HT1080 (cell line): ENCODE measurements at regions not wholly inside any gene's neighbourhood (a gene's known extent, or its start where the extent isn't known, plus 50 kb on each side); places are given as distances from the start of the nearest gene placed in this dataset.

Source experiments
- DNase-seq: peaks from one replicate; pipeline ENCODE4 v3.0.0-alpha.2; 2015; ENCODE audit warnings: low read depth

DNA sequence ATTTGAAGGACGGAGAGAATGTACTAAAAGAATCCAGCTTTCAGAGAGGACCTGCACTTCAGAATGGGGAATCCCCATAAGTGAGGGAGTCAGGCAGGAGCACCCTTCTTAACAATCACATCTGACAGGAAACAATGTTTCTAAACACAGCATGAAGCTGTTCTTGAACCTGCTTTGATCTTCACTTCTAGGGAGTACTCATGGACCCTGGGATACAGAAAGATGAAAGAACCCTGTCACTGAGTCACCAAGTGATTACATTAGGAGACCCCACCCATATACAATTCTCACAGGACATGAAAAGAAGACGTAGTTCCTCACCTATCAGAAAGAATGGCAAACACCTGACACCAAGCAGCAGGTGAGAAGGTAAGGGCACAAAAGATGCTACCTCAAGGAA is 296.9 kb upstream of the ZC3H12C start:
- DNase-seq = no peak

DNA sequence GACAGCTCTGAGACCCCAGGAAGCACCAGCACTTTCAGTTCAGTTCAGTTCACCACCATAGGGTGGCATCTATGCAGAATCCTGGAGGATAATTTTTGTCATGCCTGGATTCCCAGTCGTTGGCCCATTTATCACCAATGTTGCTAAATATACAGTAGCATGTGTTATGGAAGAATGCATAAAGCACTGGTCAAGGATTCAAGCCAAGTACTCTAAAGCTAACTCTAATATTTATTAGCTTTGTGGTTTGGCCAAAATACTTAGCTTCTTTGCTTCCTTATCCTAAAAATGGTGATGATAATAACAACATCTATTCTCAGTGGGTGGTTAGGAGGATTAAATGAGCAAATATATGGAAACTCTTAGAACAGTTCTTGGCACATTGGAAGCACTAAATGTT is 294.7 kb upstream of the ZC3H12C start:
- DNase-seq = no peak

DNA sequence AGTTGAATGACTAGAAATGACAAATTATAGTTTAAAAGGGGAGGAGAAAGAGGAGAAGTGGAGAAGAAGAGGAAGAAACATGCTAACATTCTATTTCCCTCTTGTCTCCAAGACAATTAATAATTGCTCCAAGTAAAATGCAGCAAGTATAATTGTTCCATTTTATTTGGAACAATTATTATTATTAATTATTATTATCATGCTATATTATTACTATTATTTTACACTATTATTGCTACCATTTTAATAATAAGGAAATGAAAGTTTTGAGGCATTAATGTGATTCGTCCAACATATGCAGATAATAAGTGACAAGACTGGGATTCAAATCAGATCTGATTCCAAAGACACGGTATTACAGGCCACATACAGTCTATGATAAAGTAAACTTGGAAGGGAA is 293.6 kb upstream of the ZC3H12C start:
- DNase-seq = no peak

DNA sequence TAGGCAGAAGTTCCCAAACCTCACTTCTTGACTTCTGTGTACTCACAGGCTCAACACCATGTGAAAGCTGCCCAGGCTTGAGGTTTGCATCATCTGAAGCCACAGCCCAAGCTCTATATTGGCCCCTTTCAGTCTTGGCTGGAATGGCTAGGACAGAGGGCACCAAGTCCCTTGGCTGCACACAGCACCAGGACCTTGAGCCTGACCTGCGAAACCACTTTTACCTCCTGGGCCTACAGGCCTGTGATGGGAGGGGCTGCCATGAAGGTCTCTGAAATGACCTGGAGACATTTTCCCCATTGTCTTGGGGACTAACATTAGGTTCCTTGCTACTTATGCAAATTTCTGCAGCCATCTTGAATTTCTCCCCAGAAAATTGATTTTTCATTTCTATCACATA is 288.3 kb upstream of the ZC3H12C start:
- DNase-seq = no peak

DNA sequence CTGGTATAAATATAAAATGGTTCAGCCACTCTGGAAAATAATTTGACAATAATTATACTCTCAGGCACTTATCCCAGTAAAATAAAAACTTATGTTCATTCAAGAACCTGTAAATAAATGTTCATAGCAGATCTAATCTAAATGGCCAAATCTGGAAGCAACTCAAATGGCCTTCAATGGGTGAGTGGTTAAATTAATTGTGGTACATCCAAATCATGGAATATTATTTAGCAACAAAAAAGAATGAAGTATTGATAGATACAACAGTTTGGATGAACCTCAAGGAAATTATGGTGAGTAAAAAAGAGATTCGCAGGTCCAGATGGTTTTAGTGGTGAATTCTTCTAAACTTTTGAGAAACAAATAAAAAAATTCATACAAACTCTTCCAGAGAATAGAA is 287.0 kb upstream of the ZC3H12C start:
- DNase-seq = no peak

DNA sequence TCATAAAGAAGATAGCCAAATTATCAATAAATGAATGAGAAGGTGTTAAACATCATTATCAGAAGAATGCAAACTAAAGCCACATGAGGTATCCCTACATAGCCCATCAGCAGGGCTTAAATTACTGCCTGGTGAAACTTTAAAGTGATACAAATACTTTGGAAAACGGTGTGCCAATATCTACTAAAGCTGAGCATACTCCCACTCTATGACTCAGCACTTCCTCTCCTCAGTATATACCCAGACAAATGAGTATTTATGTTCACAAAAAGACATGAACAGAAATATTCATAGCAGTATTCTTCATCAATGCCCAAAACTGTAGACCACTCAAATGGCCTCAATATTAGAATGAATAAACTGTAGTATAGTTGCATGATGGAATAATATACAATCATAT is 284.6 kb upstream of the ZC3H12C start:
- peak; percentile 47 for DNase-seq

DNA sequence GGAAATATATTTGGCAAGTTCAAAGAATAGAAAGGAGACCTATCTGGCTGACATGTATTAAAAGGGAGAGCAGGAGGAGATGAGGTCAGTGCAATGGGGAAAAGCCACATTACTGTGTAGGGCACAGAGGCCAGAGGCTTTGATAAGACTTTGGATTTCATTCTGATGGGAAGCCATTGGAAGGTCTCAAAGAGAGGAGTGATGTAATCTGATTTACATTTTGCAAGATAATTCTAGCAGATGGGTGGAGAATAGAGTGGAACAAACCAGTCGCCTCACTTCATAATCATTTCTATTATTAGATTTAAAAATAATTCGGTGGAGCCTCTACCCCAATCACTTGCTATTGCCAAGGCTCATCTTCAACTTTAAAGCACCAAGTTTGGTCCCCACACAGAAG is 278.4 kb upstream of the ZC3H12C start:
- no peak for DNase-seq

DNA sequence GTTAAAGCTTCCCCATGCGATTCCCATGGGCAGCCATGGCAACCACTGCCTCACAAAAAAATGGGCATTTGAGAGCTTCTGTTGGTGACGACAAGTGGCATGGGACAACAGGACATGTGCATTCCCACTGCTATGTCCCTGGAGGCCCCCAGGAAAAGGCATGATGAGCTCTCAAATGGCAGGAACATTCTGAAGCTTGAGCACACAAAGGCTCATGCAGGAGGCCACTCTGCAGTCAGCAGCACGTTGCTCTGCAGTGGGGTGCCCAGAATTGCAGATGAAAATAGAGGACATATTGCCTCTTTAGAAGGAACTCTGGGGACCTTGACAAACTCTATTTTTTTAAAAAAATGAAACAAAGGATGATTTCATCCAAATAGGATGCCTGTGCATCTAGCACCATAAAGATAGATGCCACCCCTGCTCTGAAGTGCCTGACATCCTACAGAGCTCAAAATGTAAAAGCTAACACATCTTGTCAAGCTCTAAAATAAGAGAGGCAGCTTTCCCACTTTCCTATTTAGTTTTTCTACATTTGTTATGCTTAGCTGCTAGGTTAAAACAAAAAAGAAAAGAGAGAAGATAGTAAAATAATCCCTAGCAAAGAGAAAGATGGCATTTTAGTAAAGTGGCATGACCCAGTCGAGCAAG is 277.6 kb upstream of the ZC3H12C start:
- DNase-seq = no peak

DNA sequence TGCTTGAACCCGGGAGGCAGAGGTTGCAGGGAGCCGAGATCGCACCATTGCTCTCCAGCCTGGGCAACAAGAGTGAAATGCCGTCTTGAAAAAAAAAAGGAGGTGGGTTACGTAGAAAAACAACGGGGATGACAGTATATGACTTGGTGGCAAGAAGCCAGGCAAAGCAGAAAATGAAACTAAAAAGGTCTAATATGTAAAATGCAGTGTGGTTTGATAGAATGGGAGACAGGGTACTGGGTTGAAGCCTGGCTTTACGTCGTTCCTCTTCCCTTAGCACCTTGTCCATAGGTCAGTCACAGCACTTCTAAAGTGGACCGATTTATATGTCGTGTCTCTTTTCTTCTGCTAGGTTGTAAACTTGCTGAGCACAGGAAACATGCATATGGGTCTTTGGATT is 274.9 kb upstream of the ZC3H12C start:
- peak; percentile 12 for DNase-seq

DNA sequence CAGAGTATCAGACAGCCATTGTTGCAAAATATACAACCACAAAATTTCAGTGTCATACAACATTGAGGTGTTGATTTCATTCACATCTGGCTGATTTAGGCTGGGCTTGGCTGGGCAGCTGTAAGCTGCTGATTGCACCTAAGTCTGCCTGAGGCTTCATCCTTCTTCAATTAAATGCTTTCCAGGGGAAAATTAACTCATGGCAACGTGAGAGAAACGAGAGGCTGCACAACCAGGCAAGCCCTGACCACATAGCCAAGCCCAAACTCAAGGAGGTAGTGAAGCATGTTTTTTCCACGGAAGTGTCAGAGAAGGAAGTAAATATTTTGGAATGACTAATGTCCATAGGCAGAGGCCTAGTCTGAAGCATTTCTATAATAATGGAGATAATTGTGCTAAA is 273.8 kb upstream of the ZC3H12C start:
- DNase-seq = no peak

DNA sequence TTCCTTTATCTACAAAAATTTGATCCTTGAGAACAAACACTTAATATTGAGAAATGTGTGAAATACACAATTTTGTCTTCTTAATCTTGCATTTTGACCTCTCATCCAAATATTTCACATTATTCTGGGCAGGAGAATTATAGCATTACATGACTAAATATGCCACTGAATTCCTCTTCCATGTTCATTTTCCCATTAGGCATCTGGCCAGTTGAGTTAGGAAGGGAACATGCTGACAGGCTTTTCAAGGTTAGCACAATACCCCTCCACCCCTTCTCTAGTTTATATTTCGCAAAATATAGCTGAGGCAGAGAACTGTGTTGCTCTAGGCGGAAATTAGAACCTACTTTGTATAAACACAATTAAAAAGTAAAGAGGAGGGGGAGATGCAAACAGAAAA is 271.7 kb upstream of the ZC3H12C start:
- DNase-seq = no peak

DNA sequence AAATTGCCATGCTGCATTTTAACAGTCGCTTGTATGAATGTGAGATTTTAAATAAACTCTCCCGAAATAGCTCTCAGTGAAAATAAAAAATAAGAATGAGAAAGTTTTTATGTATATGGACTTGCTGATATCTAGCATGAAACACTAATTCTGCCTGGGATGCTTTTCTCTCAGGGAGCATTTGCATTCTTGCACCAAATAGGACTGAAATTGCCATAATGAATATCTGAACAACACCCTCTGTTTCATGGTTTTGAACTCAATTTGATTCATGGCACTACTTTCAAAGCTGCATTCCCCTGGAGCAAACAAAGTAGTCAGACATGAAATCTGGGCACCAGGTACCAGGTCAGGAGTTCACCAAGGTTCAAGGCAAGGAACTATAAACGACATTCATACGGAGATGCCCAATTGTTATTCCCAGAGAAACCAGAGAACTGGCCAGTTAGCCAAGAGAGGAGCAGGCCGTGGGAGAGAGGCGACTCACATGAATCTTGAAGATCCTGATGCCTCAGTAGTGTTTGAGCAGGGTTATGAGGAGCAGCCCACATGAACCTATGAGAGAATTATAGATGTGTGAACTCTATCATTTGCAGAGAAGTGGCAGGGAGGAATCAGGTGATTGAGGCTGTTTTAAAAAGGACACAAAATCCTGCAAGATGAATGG is 270.6 kb upstream of the ZC3H12C start:
- DNase-seq = no peak

DNA sequence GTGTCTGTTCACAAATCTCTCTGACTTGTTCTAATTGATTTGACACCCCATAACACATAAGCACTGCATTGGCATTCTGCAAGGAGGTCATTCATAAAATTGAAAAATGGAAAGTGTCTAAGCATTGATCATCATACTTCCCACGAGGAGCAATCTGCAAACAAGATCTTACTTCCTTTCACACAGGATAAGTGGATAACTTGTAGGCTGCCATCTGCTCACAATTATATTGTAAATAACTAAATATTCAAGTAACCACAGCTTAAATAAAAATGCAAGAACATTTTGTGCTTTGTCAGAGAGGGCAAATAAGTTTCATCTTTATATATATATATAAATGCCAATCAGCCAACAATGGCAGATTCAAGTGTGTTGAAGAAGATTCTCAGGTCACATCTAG is 264.8 kb upstream of the ZC3H12C start:
- no peak for DNase-seq

DNA sequence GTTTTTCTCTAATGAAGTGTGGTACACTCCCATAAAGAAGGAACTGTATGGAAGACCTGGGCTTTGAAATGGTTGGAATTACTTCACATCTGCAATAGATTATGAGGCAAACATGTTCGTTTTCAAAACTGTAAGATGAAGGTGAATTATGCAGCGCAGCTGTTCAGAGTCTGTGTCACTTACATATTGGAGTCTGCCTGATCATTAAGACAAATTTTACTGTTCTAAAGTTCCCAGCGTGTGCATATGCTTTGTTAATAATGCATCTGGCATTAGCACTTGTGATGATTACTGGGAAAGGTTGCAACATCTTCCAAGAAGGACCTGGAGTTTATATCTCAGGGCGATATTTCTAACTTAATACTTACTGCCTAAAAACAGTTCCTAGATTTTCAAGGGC is 255.2 kb upstream of the ZC3H12C start:
- DNase-seq = no peak

DNA sequence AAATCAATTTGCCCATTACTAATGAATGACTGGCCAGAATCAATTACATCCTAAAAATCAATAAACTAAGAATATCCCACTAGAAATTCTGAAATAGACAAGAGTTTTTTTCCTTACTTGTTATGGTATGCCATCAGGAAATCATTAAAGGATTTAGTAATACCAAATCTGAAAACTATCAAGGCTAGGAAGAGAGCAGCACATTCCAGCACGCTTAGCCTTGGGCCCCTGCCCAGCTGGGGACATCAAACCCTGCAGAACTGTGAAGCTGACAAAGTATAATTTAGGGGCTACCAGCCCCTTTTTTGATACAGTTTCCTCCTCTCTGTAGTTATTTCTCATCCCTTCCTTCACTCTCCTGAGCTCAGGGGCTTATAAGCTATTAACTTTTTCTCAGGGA is 247.8 kb upstream of the ZC3H12C start:
- DNase-seq = no peak

DNA sequence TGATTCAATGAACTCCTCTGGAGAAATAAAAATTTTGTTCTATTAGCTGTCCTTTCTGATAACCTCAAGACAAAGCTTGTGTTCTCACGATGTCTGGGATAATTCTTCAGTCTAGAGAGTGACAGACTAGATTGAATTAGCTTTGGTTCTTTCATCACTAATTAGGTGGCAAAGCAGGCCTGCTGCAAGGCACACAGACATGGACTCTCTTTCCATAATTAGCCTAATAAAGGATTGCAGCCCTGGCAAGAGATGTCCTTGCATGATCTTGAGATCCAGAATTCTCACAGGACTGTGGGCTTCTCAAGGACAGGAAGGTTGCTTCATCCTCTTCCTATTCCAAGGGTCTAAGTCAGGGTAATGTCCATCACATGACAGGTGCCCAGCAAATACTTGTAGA is 245.6 kb upstream of the ZC3H12C start:
- DNase-seq = no peak

DNA sequence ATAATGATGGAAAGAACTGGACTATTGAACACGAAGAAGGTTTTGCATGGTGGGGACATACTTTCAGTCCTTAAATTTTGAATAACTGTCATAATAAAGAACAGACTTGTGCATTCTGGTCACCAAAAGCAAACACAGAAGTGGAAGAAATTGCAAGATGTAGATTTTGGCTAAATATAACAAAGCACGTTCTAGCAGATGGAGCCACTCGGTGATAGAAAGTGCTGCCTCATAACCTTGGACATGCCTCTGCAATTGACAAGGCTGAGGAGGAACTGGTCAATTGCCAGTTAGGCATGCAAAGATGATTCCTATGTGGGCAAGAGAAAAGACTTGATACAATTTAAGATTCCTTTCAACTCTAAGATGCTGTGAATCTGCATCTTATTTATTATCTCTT is 244.1 kb upstream of the ZC3H12C start:
- no peak for DNase-seq

DNA sequence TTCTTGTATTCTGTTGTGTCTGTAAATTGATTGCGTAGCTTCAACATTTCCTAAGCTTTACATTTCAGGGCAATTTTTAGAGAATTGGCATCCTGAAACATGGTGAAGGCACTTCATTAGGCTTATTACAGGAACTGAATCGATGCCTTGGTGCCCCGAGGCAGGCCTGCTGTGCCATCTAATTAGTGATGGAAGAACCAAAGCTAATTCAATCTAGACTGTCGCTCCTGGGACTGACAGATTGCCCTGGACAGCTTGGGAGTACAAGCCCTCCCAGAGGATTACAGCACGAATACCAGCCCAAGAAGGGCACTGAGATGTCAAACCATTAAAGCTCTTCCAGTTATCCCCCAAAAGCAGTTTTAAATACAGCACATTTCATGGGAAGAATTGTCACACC is 243.2 kb upstream of the ZC3H12C start:
- no peak for DNase-seq

DNA sequence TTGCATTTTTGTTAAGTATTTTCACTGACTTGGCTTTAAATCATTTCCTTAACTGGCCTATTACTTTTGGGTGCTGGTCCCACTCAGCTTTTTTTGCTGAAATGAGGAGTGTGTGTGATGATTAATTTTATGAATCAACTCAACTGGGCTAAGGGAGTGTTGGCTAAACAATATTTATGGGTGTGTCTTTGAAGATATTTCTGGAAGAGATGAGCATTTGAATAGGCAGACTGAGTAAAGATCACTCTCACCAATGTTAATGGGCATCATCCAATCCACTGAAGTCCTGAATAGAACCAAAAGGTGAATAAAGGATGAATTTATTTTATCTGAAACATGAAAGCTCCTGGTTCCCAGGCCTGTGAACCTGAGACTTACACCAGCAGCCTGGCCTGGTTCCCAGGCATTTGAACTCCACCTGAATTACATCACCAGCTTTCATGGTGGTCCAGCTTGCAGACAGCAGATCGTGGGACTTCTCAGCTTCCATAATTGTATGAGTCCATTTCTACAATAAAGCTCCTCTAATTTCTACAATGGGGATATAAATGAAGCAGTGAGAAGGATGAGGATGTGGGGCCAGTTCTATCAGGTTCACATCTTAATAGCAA is 241.3 kb upstream of the ZC3H12C start:
- DNase-seq = no peak

DNA sequence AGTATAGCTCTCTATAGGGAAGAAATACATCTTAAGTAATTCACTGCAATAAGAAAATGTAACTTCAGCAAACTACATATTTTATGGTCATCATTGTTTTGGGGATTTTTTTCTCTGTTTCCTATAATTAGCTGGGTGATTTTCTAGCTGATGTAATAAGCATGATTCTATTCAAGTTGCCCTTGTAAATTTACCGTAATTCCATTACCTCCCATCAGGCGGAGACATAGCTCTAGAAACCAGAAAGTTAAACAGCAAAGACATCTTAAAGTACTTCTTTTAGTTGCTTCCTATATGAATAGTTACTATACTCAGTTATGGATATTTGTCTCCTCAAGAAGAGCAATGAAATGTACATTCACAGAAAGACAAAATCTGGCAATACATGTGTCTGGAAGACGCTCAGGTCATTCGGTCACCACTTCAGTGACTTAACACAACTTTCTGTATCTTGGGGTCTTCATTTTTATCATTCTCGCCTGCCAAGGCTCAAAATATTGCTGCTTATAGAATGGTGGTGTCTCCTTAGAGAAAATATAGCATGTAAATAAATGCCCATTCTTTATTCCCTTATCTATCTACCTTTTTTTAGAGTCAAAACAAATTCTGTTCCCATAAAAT is 239.9 kb upstream of the ZC3H12C start:
- DNase-seq = peak; percentile 54

DNA sequence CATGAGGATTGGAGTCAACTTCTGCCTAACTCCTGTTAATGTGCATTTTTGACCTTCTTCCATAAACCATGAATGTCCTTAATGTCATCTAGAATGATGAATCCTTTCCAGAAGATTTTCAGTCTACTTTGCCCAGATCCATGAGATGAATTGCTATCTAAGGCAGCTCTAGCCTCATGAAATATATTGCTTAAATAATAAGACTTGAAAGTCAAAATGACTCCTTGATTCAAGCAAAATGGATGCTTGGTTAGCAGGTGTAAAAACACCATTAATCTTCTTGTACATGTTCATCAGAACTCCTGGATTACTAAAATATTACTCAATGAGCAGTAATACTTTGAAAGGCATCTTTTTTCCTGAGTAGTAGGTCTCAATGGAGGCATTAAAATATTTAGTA is 238.5 kb upstream of the ZC3H12C start:
- DNase-seq = no peak

DNA sequence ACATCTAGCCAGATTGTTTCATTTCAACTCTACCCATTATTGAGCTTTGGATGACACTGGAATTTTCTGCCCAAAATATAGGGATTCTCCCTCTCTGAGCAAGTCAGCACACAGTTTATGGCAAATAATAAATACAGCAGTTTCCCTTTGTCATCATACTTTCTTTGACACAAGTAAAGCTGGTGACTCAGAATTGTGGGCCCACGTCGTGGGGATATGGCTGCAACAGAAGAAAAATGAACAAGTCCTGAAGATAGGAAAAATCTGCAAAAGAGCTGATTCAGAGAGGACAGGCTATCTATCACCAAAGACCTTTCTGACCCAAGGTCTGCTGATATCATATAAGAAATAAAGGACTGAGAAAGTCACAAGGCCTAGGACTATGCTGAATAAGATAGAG is 236.3 kb upstream of the ZC3H12C start:
- no peak for DNase-seq

DNA sequence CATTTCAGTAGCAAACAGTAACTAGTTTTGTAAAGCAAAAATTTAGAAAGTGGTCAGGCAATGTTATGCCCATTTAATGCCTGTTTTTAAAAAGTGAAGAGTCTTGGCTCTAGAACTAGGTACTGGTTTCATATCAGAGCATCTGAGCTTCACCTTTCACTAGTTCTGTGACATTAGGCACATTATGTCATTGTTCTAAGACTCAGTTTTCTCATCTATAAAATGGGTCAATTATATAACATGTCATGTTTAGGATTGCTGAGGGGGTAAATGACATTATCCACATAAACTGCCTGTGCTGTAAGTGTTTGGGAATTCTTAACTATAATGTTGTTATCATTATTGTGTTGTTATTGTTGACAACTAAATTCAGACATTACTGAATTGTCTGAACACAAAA is 235.6 kb upstream of the ZC3H12C start:
- no peak for DNase-seq
